GM12892 (cell line): ENCODE measurements at regions not wholly inside any gene's neighbourhood (a gene's known extent, or its start where the extent isn't known, plus 50 kb on each side); places are given as distances from the start of the nearest gene placed in this dataset.
"Not testable (repeated sequence)": the region's sequence is repeated elsewhere in the genome, so short reads cannot be mapped to it uniquely, and the experiment has no call there.

Experiments
- DNase-seq: peaks from one replicate; pipeline ENCODE4 v3.0.0; 2011; ENCODE audit not compliant: insufficient read length
- FAIRE-seq: peaks from 2 replicates; lab custom pipeline; 2011; peaks lifted over from hg19 to GRCh38; lab: Jason Lieb, UNC
- POLR2A ChIP-seq: IDR thresholded peaks from 2 replicates; pipeline ENCODE4 v1.6.1; 2011; ENCODE audit warnings: low read depth, low read length, control low read depth
- POLR2AphosphoS5 ChIP-seq: IDR thresholded peaks from 2 replicates; pipeline ENCODE4 v1.6.1; 2011; ENCODE audit warnings: low read depth, low read length, control low read depth
- TAF1 ChIP-seq: IDR thresholded peaks from 2 replicates; pipeline ENCODE4 v1.6.1; 2011; ENCODE audit warnings: low read depth, mild to moderate bottlenecking, control low read depth, low read length, borderline replicate concordance

DNA sequence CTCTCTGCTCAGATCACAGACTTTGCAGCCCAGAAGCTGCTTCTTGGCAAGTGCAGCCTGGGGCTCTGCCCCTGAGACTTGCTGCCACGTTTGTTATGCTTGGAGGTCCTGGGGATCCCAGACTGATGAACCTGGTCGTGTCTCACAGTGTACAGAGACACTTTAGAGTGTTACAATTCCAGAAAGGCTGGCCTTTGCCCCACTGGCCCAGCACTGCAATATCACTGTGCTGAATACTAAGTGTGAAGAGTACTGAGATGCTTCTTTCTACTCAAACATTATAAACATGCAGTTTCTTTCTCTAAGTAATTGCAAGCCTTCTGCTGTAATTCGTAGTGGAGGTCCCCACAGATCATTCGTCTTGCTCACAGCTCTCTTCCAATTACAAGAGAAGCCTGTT lies 133.2 kb downstream of the MAP3K21 start:
- FAIRE-seq, result no peak
- DNase-seq, result no peak
- TF ChIP-seq POLR2AphosphoS5, result no peak
- no peak for TF ChIP-seq TAF1
- no peak for TF ChIP-seq POLR2A

DNA sequence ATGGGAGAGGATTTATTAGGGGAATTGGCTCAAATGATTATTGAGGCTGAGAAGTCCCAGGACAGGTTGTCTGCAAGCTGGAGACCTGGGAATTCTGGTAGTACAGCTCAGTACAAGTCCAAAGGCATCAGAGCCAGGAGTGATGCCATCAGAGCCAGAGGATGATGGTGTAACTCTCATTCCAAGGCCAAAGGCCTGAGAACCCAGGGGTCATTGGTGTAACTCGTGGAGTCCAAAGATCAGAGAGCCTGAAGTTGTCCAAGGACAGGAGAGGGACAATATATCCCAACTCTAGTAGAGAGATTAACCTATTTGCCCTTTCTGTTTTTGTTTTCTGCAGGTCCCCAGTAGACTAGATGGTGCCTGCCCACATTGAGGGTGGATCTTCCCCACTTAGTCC lies 134.3 kb downstream of the MAP3K21 start:
- TF ChIP-seq POLR2AphosphoS5, result no peak
- no peak for TF ChIP-seq TAF1
- no peak for TF ChIP-seq POLR2A
- no peak for FAIRE-seq
- DNase-seq, result no peak

DNA sequence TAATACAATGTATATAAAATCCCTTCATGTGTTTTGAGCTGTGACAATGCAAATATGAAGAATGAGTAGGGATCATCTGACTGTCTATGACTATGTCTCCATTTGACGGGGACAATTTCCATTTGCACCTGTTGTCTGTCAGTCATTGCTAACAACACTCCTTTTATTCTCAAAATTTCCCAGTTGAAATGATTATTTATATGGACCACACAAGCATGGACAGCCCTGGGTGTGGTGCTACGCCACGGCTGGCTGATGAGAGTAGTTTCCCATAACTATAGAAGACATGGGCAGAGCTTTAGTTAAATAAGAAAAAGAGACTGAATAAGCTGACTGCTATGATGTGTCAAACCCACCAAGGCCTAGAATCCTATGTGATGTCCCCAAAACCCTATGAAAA lies 135.8 kb downstream of the MAP3K21 start:
- DNase-seq (no peak), FAIRE-seq (no peak)
- TF ChIP-seq TAF1, result no peak
- no peak for TF ChIP-seq POLR2AphosphoS5
- no peak for TF ChIP-seq POLR2A

DNA sequence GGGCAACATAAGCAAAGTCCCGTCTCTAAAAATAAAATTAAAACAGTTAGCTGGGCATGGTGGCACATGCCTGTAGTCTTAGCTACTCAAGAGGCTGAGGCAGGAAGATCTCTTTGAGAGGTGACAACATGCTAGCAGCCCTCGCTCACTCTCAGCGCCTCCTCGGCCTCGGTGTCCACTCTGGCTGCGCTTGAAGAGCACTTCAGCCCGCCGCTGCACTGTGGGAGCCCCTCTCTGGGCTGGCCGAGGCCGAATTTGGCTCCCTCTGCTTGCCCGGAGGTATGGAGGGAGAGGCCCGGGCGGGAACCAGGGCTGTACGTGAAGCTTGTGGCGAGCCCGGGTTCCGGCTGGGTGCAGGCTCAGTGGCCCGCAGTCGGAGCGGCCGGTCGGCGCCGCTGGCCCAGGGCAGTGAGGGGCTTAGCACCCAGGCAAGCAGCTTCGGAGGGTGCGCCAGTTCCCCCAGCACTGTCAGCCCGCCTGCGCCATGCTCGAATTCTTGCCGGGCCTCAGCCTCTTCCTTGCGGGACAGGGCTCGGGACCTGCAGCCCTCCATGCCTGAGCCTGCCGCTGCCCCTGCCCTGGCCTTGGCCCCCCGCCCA lies 138.3 kb downstream of the MAP3K21 start:
- DNase-seq (no peak), FAIRE-seq (no peak)
- TF ChIP-seq POLR2AphosphoS5 (no peak), POLR2A (no peak), TAF1 (no peak)

DNA sequence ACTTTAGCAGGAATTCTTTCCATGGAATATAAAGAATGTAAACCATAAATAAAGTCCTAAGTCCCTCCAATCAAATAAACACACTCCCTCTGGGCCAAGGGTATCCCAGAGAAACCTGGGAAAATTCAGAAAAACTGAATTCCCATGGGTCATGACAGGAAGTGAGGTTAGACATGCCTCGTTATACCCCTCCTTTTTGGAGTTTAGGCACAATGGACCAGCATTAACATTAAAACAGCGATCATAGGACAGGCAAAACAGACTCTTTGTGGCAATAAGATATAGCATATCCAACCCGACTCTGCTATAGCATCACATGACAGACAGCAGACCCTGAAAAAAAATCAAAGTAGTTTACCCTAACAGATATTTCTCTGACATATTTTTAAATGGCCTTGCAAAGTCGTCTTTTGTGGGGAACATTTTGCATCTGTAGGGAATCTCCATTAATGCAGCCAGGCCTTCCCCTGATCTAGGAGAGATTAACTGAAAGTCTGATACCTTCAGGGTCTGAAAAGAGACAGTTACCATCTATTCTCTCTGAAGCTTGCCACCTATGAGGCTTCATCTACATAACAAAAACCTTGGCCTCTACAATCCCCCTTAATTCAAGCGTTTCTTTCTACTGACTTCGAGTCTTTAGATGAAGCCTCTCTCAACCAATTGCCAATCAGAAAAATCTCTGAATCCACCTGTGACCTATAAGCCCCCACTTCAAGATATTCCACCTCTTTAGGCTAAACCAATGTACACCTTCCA lies 143.0 kb upstream of the KCNK1 start:
- FAIRE-seq (no peak), DNase-seq (no peak)
- TF ChIP-seq POLR2A, result no peak
- no peak for TF ChIP-seq POLR2AphosphoS5
- no peak for TF ChIP-seq TAF1

DNA sequence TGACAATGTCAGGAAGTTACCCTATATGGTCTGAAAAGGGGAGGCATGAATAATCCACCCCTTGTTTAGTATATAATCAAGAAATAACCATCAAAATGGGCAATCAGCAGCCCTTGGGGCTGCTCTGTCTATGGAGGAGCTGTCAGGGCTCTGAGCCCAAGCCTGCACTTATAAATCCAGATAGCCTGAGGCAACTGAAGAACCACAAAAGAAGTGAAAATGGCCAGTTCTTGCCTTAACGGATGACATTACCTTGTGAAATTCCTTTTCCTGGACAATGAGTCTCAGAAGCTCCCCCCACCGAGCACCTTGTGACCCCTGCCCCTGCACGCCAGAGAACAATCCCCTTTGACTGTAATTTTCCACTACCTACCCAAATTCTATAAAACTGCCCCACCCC lies 142.1 kb upstream of the KCNK1 start:
- not testable (repeated sequence) for FAIRE-seq, DNase-seq

DNA sequence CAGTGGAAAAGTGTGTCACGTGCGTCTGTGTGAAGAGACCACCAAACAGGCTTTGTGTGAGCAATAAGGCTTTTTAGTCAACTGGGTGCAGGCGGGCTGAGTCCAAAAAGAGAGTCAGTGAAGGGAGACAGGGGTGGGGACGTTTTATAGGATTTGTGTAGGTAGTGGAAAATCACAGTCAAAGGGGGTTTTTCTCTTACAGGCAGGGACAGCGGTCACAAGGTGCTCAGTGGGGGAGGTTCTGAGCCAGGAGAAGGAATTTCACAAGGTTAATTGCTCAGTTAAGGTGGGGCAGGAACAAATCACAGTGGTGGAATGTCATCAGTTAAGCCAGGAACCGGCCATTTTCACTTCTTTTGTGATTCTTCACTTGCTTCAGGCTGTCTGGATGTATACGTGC lies 141.1 kb upstream of the KCNK1 start:
- not testable (repeated sequence) for DNase-seq, FAIRE-seq

DNA sequence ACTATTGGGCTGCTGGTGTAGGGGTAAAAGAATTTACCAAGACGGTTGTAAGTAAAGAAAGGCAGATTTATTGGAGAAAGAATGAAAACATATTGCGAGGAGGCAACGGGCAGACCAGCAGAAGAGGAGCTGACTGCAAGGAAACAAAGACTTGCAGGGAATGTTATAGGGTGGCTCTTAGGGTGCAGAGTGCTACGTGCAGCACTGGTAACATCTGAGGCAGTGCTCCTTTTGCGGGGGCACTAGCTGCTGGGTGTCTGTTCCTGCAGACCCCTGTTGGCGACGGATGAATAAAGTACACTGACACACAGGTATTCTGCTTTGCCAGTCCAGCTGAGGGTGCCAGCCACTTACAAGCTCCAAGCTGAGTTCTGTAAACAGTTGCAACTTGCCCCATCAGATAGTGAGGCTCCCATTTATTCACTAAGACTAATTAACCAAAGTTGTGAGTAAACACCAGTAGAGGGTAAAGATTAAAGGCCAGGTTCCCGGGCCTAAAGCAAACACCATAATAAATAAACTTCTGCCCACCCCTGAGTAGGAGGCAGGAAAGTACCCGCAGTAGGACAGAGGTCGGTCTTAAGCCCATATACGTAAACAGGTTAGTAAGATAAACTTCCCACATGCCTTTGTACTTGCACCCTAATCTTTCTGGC lies 140.2 kb upstream of the KCNK1 start:
- FAIRE-seq (no peak), DNase-seq (no peak)

DNA sequence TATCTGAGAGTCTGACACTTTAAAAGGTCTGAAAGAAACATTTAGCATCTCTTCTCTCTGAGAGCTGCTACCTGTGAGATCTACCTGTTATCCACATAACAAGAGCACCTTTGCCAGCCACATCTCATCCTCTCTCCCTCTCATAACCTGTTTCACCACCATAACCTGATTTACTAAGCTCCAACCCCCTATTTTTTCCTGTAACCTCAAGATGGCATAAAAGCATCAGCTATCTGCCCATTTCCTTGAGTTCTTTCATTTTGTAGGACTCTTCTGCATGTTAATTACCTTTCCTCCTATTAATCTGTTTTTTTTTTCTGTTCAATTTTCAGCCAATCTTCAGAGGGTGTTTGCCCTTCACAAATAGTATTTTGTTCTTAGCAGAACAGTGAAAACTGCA lies 136.5 kb upstream of the KCNK1 start:
- FAIRE-seq (no peak), DNase-seq (no peak)
- TF ChIP-seq POLR2AphosphoS5, result no peak
- no peak for TF ChIP-seq TAF1
- no peak for TF ChIP-seq POLR2A

More for the DNA sequence above, 140.2 kb upstream of the KCNK1 start:
- TF ChIP-seq TAF1 (no peak), POLR2AphosphoS5 (no peak), POLR2A (no peak)

DNA sequence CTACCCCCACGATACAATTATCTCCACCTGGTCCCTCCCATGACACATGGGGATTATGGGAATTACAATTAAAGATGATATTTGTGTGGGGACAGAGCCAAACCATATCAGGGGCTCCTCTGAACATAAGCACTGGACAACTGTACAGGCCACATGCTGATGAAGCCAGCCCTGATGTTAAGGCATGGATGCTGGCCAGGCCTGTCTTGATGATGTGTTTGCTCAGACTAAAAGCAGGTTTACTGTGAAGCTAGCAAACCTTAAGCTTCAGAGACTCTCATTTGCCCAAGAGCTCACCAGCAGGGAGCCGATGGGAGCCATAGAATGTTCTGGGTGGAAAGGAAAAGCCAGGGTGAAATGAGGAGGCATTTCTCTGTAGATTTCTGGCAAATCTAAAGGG lies 135.3 kb upstream of the KCNK1 start:
- TF ChIP-seq POLR2A (no peak), POLR2AphosphoS5 (no peak), TAF1 (no peak)
- DNase-seq (no peak), FAIRE-seq (no peak)

DNA sequence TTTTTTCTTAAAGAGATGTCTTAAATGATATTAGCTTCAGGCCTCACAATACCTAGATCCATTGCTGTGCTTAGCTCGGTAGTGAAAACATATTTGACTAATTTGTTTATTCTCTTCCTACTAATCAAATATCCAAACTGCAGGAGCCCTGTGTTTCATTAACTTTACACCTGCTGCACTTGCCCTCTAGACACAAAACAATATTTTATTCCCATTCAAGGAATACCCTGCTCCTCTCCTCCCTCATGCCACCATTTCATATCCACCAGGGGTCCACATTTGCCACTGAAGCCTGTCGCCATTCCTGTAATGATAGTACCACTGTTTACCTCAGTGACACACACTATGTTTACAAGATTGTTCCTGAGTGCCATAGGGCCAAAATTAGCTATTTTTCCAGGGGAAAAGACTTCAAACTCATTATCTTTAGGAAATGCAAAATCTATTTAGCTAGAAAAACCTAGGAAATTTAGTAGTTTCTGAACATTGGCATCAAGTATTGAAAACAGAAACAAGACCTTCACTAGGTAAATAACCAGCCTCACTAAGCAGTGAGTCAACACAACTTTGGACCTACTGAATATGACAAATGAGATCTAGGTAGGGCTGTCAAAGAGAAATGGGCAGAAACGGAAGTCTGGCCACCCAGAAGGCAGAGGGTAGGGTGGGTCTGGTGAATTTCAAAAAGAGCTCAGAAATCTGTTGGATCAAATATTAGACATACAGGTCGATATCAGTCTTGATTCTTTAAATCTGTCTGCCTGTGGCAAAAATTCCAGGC lies 134.6 kb upstream of the KCNK1 start:
- DNase-seq (no peak), FAIRE-seq (no peak)
- TF ChIP-seq POLR2AphosphoS5, result no peak
- TF ChIP-seq TAF1, result no peak
- TF ChIP-seq POLR2A, result no peak
